HFFc6 (cell line): ENCODE measurements at regions not wholly inside any gene's neighbourhood (a gene's known extent, or its start where the extent isn't known, plus 50 kb on each side); places are given as distances from the start of the nearest gene placed in this dataset.
"Not testable (repeated sequence)": the region's sequence is repeated elsewhere in the genome, so short reads cannot be mapped to it uniquely, and the experiment has no call there.

Experiments
- DNase-seq: peaks from one replicate; pipeline ENCODE4 v3.0.0-alpha.2; 2018
- H3K27ac Mint-ChIP-seq: 2 replicates; pipeline ENCODE4 v1.8.0; 2020; ENCODE audit warnings: mild to moderate bottlenecking, mixed read lengths
- H3K27me3 Mint-ChIP-seq: 2 replicates; pipeline ENCODE4 v1.8.0; 2021; ENCODE audit warnings: mild to moderate bottlenecking, moderate library complexity, mixed read lengths; ENCODE audit not compliant: insufficient read depth
- H3K36me3 Mint-ChIP-seq: 2 replicates; pipeline ENCODE4 v1.8.0; 2021; ENCODE audit warnings: low read depth, mixed read lengths
- H3K4me1 Mint-ChIP-seq: 2 replicates; pipeline ENCODE4 v1.8.0; 2020; ENCODE audit warnings: low read depth, mixed read lengths
- H3K4me3 Mint-ChIP-seq: 2 replicates; pipeline ENCODE4 v1.8.0; 2020; ENCODE audit warnings: mild to moderate bottlenecking, moderate library complexity, mixed read lengths
- H3K9me3 Mint-ChIP-seq: 2 replicates; pipeline ENCODE4 v1.8.0; 2020; ENCODE audit warnings: mild to moderate bottlenecking, mixed read lengths
- TF ChIP-seq, protein P1 (sequence below): fragments of 200-600 bp; sonication (generic); IDR thresholded peaks from 2 replicates; pipeline ENCODE4 v1.5.0; 2021; ENCODE audit warnings: antibody characterized with exemption, mild to moderate bottlenecking

DNA sequence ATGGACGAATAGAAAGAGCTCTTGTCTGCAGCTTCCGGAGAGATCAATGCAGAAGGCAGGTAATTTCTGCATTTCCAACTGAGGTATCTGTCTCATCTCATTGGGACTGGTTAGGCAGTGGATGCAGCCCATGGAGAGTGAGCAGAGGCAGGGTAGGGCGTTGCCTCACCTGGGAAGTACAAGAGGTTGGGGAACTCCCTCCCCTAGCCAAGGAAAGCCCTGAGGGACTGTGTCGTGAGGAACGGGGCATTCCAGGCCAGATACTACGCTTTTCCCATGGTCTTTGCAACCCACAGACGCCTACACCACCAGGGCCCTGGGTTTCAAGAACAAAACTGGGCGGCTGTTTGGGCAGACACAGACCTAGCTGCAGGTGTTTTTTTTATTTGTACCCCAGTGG is 186.3 kb downstream of the ETV1 start:
- Mint-ChIP-seq H3K9me3 (no peaks in the 10 kb centered on the region), H3K4me1 (peaks cover 20% of the 10 kb centered on the region)

DNA sequence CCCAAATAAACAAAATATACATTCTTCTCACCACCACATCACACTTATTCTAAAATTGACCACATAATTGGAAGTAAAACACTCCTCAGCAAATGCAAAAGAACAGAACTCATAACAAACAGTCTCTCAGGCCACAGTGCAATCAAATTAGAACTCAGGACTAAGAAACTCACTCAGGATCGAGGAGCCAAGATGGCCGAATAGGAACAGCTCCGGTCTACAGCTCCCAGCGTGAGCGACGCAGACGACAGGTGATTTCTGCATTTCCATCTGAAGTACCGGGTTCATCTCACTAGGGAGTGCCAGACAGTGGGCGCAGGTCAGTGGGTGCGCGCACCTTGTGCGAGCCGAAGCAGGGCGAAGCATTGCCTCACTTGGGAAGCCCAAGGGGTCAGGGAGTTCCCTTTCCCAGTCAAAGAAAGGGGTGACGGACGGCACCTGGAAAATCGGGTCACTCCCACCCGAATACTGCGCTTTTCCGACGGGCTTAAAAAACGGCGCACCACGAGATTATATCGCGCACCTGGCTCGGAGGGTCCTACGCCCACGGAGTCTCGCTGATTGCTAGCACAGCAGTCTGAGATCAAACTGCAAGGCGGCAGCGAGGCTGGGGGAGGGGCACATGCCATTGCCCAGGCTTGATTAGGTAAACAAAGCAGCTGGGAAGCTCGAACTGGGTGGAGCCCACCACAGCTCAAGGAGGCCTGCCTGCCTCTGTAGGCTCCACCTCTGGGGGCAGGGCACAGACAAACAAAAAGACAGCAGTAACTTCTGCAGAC is 183.2 kb downstream of the ETV1 start:
- DNase-seq, H3K4me1 Mint-ChIP-seq, H3K4me3 Mint-ChIP-seq, H3K27me3 Mint-ChIP-seq, H3K9me3 Mint-ChIP-seq, H3K36me3 Mint-ChIP-seq, H3K27ac Mint-ChIP-seq: not testable (repeated sequence)

More for the DNA sequence above, 186.3 kb downstream of the ETV1 start:
- H3K4me3 Mint-ChIP-seq: no peak overlapping the region
- peaks cover 5% of the 10 kb centered on the region for H3K27me3 Mint-ChIP-seq
- H3K36me3 Mint-ChIP-seq: no peaks in the 10 kb centered on the region
- no peak overlapping the region for H3K27ac Mint-ChIP-seq
- TF ChIP-seq, protein P1, sequence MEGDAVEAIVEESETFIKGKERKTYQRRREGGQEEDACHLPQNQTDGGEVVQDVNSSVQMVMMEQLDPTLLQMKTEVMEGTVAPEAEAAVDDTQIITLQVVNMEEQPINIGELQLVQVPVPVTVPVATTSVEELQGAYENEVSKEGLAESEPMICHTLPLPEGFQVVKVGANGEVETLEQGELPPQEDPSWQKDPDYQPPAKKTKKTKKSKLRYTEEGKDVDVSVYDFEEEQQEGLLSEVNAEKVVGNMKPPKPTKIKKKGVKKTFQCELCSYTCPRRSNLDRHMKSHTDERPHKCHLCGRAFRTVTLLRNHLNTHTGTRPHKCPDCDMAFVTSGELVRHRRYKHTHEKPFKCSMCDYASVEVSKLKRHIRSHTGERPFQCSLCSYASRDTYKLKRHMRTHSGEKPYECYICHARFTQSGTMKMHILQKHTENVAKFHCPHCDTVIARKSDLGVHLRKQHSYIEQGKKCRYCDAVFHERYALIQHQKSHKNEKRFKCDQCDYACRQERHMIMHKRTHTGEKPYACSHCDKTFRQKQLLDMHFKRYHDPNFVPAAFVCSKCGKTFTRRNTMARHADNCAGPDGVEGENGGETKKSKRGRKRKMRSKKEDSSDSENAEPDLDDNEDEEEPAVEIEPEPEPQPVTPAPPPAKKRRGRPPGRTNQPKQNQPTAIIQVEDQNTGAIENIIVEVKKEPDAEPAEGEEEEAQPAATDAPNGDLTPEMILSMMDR: no peak
- DNase-seq: no peak

DNA sequence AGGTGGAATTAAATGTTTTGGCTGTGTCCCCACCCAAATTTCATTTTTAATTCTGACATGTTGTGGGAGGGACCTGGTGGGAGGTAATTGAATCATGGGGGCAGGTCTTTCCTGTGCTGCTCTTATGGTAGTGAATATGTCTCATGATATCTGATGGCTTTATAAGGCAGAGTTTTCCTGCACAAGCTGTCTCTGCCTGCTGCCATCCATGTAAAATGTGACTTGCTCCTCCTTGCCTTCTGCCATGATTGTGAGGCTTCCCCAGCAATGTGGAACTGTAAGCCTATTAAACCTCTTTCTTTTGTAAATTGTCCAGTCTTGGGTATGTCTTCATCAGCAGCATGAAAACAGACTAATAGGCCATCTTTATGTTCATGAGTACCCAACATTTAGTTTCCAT is 172.2 kb downstream of the ETV1 start:
- H3K27ac Mint-ChIP-seq, H3K27me3 Mint-ChIP-seq, H3K4me3 Mint-ChIP-seq, H3K9me3 Mint-ChIP-seq, DNase-seq, H3K36me3 Mint-ChIP-seq: not testable (repeated sequence)
- H3K4me1 Mint-ChIP-seq: peaks cover 17% of the 10 kb centered on the region

DNA sequence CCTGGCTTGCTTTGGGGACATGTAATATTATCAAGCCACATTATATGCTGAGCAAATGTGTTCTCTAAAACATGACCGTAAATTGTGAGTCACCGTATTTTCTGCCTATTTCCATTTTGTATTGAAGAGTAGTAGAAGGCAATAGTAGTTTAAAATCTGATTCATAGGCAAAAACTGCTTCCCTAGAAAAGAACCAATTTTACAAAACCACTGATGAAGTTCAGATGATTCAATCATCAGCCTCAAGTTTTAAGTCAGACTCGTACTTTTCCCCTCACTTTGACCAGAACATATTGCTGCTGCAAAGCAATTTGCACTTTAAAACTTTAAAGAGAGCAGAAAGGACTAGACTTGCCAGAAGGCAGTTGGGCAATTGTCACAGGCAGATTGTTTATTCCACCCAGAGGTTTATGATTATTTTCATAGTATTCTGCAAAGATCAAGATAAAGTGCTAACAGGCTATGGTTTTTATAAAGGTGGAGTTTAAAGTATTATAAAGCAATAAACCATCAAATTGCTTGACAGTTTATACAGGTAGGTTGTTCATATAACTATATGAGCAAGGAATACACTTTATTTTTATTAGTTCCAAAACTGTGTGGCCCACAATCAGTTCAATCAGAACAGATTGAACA is 168.2 kb downstream of the ETV1 start:
- peaks cover 36% of the 10 kb centered on the region for H3K4me1 Mint-ChIP-seq
- peak overlapping the region; percentile 70 for H3K27ac Mint-ChIP-seq
- H3K9me3 Mint-ChIP-seq: no peaks in the 10 kb centered on the region; the same call in 1 of the 2 replicates
- H3K4me3 Mint-ChIP-seq: peak overlapping the region; percentile 41; the same call in 1 of the 2 replicates
- peak; percentile 54 for DNase-seq
- peaks cover 3% of the 10 kb centered on the region; the same call in 1 of the 2 replicates for H3K27me3 Mint-ChIP-seq
- H3K36me3 Mint-ChIP-seq: no peaks in the 10 kb centered on the region; the same call in 1 of the 2 replicates
- TF ChIP-seq, protein P1: no peak

DNA sequence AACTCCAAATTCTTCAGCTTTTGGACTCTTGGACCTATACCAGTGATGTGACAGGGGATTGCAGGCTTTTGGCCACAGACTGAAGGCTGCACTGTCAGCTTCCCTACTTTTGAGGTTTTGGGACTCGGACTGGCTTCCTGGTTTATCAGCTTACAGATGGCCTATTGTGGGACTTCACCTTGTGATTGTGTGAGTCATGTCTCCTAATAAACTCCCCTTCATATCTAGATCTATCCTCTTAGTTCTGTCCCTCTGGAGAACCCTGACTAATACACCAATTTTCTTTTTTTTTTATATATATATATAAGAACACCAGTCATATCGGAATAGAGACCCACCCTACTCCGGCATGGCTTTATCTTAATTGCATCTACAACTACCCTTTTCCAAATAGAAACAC is 166.8 kb downstream of the ETV1 start:
- Mint-ChIP-seq H3K4me1 (peaks cover 47% of the 10 kb centered on the region), H3K36me3 (no peaks in the 10 kb centered on the region; the same call in 1 of the 2 replicates), H3K4me3 (peak overlapping the region; percentile 29; the same call in 1 of the 2 replicates), H3K27me3 (peaks cover 3% of the 10 kb centered on the region; the same call in 1 of the 2 replicates), H3K27ac (peak overlapping the region; percentile 53; the same call in 1 of the 2 replicates), H3K9me3 (no peaks in the 10 kb centered on the region)
- peak; percentile 45 for DNase-seq
- TF ChIP-seq, protein P1: no peak

DNA sequence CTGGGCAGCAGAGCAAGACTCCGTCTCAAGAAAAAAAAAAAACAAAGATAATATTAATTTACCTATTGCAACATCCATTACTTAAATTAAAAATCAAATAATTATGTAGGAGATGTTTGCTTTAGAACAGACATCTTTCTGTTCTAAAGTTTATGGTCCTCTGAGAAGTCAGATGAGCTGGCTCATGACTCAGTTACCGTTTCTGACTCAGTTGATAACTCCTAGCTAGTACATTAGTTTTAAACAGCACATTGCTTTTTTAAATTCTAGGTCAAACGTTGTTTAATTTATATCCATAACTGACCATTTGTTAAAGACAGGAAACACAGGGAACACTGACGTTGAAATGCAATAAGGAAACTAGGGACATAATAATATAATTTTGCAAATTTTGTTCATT is 162.7 kb downstream of the ETV1 start:
- Mint-ChIP-seq H3K36me3 (no peaks in the 10 kb centered on the region; the same call in 1 of the 2 replicates), H3K27me3 (peaks cover 3% of the 10 kb centered on the region; the same call in 1 of the 2 replicates), H3K4me3 (no peak overlapping the region; the same call in 1 of the 2 replicates), H3K4me1 (peaks cover 71% of the 10 kb centered on the region), H3K27ac (peak overlapping the region; percentile 76), H3K9me3 (no peaks in the 10 kb centered on the region)
- TF ChIP-seq, protein P1: no peak
- DNase-seq: peak; percentile 27
